K562 (cell line): ENCODE measurements at regions not wholly inside any gene's neighbourhood (a gene's known extent, or its start where the extent isn't known, plus 50 kb on each side); places are given as distances from the start of the nearest gene placed in this dataset.

Source experiments
- ATAC-seq: fragments of 200-7000 bp; cut with Tn5 transposase; 3 replicates; pipeline ENCODE4 v1.9.1; 2020; ENCODE audit warnings: moderate library complexity
- BruUV-seq: library from RNA; stranded (reverse); fragments of 400-500 nt; replicated peaks from 2 replicates; lab custom pipeline; 2021; lab: Mats Ljungman, UMichigan
- CTCF ChIA-PET: fragments of 300-600 bp; formaldehyde crosslinking; extraction: SDS; loops from one replicate; lab custom pipeline; 2021; ENCODE audit warnings: low intra/inter-chr PET ratio; lab: Yijun Ruan, JAX
- POLR2A ChIA-PET: fragments of 300-600, 350-650 bp; sonication (Branson Sonifier 250); formaldehyde crosslinking; extraction: SDS; loops from one replicate; lab custom pipeline; 2021; ENCODE audit warnings: antibody characterized with exemption, inconsistent platforms; lab: Yijun Ruan, JAX
- DNase-seq, 4 experiments: peaks; one replicate each; pipeline versions ENCODE4 v3.0.0 to v3.0.0-alpha.2; 2011 to 2018; ENCODE audit warnings: low spot score in 3 of 4, mixed read lengths in 3 of 4; ENCODE audit errors: extremely low read depth in 1 of 4
- FAIRE-seq: peaks from 2 replicates; lab custom pipeline; 2011; peaks lifted over from hg19 to GRCh38; lab: Jason Lieb, UNC
- H2AFZ ChIP-seq: 2 replicates; pipeline ENCODE4 v1.6.0; 2011; ENCODE audit warnings: low read depth, low read length, control low read depth, inconsistent platforms
- H3K27ac ChIP-seq: fragments of 200-600 bp; 3 replicates; pipeline ENCODE4 v1.8.0; 2011; ENCODE audit warnings: low read depth, mild to moderate bottlenecking, control low read depth, inconsistent platforms, low read length, moderate library complexity, mixed read lengths; ENCODE audit errors: extremely low read depth
- H3K27me3 ChIP-seq, 2 experiments: fragments of 300-600 bp in 1 of 2; 2 replicates in 1 of 2; 3 replicates in 1 of 2; pipeline versions ENCODE4 v1.6.0 to v1.8.0; 2011; ENCODE audit warnings: inconsistent platforms in 2 of 2, low read length in 2 of 2, mild to moderate bottlenecking in 1 of 2, mixed read lengths in 1 of 2, moderate library complexity in 1 of 2; ENCODE audit not compliant: control insufficient read depth in 2 of 2, insufficient read depth in 2 of 2
- H3K36me3 ChIP-seq: fragments of 300-600 bp; 3 replicates; pipeline ENCODE4 v1.8.0; 2011; ENCODE audit warnings: mild to moderate bottlenecking, low read length, inconsistent platforms; ENCODE audit not compliant: control insufficient read depth, insufficient read depth
- H3K4me1 ChIP-seq, 2 experiments: fragments of 200-600 bp in 1 of 2; replicated peaks in 1 of 2; 2 replicates in 1 of 2; 3 replicates in 1 of 2; pipeline versions ENCODE4 v1.5.1 to v1.8.0; 2011; ENCODE audit warnings: inconsistent platforms in 2 of 2, low read length in 2 of 2, mild to moderate bottlenecking in 1 of 2, mixed read lengths in 1 of 2, moderate library complexity in 1 of 2; ENCODE audit not compliant: control insufficient read depth in 2 of 2, insufficient read depth in 2 of 2
- H3K4me2 ChIP-seq: 2 replicates; pipeline ENCODE4 v1.6.1; 2011; ENCODE audit warnings: low read length, control low read depth, inconsistent platforms, mixed read lengths; ENCODE audit not compliant: insufficient read depth
- H3K4me3 ChIP-seq: fragments of 200-600 bp; sonication (generic), shearing (Covaris generic); 2 replicates; pipeline ENCODE4 v1.5.1; 2016; ENCODE audit warnings: control low read depth, inconsistent platforms
- H3K79me2 ChIP-seq: fragments of 200-600 bp; 3 replicates; pipeline ENCODE4 v1.8.0; 2011; ENCODE audit warnings: low read length, inconsistent platforms; ENCODE audit not compliant: control insufficient read depth, insufficient read depth
- H3K9ac ChIP-seq, 2 experiments: 2 replicates each; pipeline versions ENCODE4 v1.6.0 to v1.6.1; 2011; ENCODE audit warnings: low read depth in 2 of 2, low read length in 2 of 2, control low read depth in 1 of 2, inconsistent platforms in 1 of 2, mild to moderate bottlenecking in 1 of 2, mixed read lengths in 1 of 2; ENCODE audit not compliant: insufficient read depth in 1 of 2
- H3K9me1 ChIP-seq: one replicate; pipeline ENCODE4 v1.6.0; 2011; ENCODE audit warnings: inconsistent platforms, mild to moderate bottlenecking, low read length, moderate library complexity; ENCODE audit not compliant: control insufficient read depth, insufficient read depth
- H3K9me3 ChIP-seq: replicated peaks from 2 replicates; pipeline ENCODE4 v1.5.1; 2011; ENCODE audit warnings: low read depth, low read length, inconsistent platforms; ENCODE audit not compliant: control insufficient read depth, insufficient read depth
- H4K20me1 ChIP-seq: replicated peaks from 2 replicates; pipeline ENCODE4 v1.6.1; 2011; ENCODE audit warnings: low read length, inconsistent platforms, mixed read lengths; ENCODE audit not compliant: control insufficient read depth, insufficient read depth
- BCL6 ChIP-seq: fragments of 250-450 bp; sonication (Bioruptor Pico); IDR thresholded peaks from 2 replicates; pipeline ENCODE4 v1.4.0; 2020
- DEAF1 ChIP-seq: fragments of 450-650 bp; formaldehyde crosslinking; IDR thresholded peaks from 2 replicates; pipeline ENCODE4 v1.4.0; 2020; ENCODE audit warnings: mild to moderate bottlenecking, moderate library complexity
- ELK3 ChIP-seq: fragments of 450-650 bp; formaldehyde crosslinking; IDR thresholded peaks from 2 replicates; pipeline ENCODE4 v1.4.0; 2020; ENCODE audit warnings: mild to moderate bottlenecking
- FOXJ2 ChIP-seq: fragments of 200-800 bp; sonication (Bioruptor generic); IDR thresholded peaks from 2 replicates; pipeline ENCODE4 v1.6.1; 2016; ENCODE audit warnings: missing genetic modification characterization, missing compliant biosample characterization
- GTF2F1 ChIP-seq: IDR thresholded peaks from 2 replicates; pipeline ENCODE4 v1.6.1; 2011; ENCODE audit warnings: low read depth, low read length, improper control_type of control experiment
- ILK ChIP-seq: fragments of 450-650 bp; IDR thresholded peaks from 2 replicates; pipeline ENCODE4 v1.6.1; 2016; ENCODE audit warnings: missing genetic modification characterization, low read depth, mild to moderate bottlenecking, missing compliant biosample characterization, moderate library complexity, borderline replicate concordance
- MBD2 ChIP-seq: sonication (generic); IDR thresholded peaks from 2 replicates; pipeline ENCODE4 v1.6.1; 2016; ENCODE audit warnings: low read depth, borderline replicate concordance
- MTA3 ChIP-seq: fragments of 450-650 bp; formaldehyde crosslinking; IDR thresholded peaks from 2 replicates; pipeline ENCODE4 v1.6.1; 2017; ENCODE audit warnings: mild to moderate bottlenecking, borderline replicate concordance
- NR3C1 ChIP-seq: sonication (generic); formaldehyde crosslinking; IDR thresholded peaks from 2 replicates; pipeline ENCODE4 v1.8.1; 2022; ENCODE audit warnings: missing genetic modification reagents
- POLR2A ChIP-seq: fragments of 450-650 bp; conservative IDR thresholded peaks from 2 replicates; pipeline ENCODE4 v1.6.1; 2016
- RBM17 ChIP-seq: fragments of 200-400 bp; formaldehyde crosslinking; IDR thresholded peaks from 2 replicates; pipeline ENCODE4 v1.6.1; 2017; ENCODE audit warnings: low read depth, mild to moderate bottlenecking, low read length, borderline replicate concordance
- TAF7 ChIP-seq: fragments of 450-650 bp; IDR thresholded peaks from 2 replicates; pipeline ENCODE4 v1.6.1; 2016; ENCODE audit warnings: missing genetic modification characterization, missing compliant biosample characterization
- ZNF263 ChIP-seq: sonication (generic); formaldehyde crosslinking; IDR thresholded peaks from 2 replicates; pipeline ENCODE4 v1.8.0; 2022; ENCODE audit warnings: mild to moderate bottlenecking, missing genetic modification reagents, borderline replicate concordance
- ZNF586 ChIP-seq: fragments of 450-650 bp; formaldehyde crosslinking; conservative IDR thresholded peaks from 2 replicates; pipeline ENCODE4 v1.4.0; 2020; ENCODE audit warnings: mild to moderate bottlenecking, moderate library complexity
- ZNF785 ChIP-seq: fragments of 250-450 bp; sonication (Bioruptor Pico); IDR thresholded peaks from 2 replicates; pipeline ENCODE4 v1.4.0; 2020; ENCODE audit warnings: mild to moderate bottlenecking
- in situ Hi-C: fragments of 300-500 bp; cut with MboI; formaldehyde crosslinking; loops from 4 replicates; pipeline ENCODE4 v1.15.0; 2018; ENCODE audit warnings: inconsistent platforms, mixed read lengths
- intact Hi-C: fragments of 100-400 bp; cut with micrococcal nuclease; formaldehyde crosslinking; loops from 2 replicates; pipeline ENCODE4 v1.14.2; 2022
- TF ChIP-seq, protein P1 (sequence below), 3 experiments: IDR thresholded peaks in 2 of 3; conservative IDR thresholded peaks in 1 of 3; 2 replicates each; pipeline ENCODE4 v1.5.1; 2011 to 2012; ENCODE audit warnings: low read length in 3 of 3, mild to moderate bottlenecking in 3 of 3, control low read depth in 2 of 3, improper control_type of control experiment in 1 of 3, inconsistent platforms in 1 of 3, low read depth in 1 of 3, mixed read lengths in 1 of 3, moderate library complexity in 1 of 3; ENCODE audit not compliant: insufficient read depth in 2 of 3

- TF ChIP-seq GTF2F1, result no peak
- TF ChIP-seq NR3C1 (CRISPR knock-in tag), result no peak
- no peak for TF ChIP-seq MBD2
Measured at GRCh38 chr5:158246661-158247060, 387.7 kb upstream of the CLINT1 start (continued).

DNA sequence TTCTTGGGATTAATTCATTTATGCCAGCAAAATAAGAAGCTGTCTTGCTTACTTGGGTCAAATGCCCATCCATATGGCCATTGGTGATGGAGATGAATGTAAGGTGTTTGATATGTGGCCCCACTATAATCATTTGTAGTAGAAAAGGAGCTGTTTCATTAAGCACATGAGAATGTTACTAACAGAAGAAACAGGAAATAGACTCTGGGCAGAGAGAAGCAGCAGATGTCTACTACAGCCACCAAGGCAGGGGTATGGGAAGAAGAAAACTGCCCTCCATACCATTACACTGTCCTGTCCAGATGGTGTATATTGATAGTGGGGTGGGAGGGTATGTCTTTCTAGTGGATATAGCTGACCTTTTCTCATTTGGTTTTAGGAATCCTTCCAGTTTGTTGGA lies 386.6 kb upstream of the CLINT1 start:
- Histone ChIP-seq H3K4me3 (no peak overlapping the region), H4K20me1 (no peaks in the 10 kb centered on the region), H3K4me2 (no peak overlapping the region), H3K9me3 (no peaks in the 10 kb centered on the region), H3K9ac (no peak overlapping the region), H3K4me1 (no peaks in the 10 kb centered on the region), H3K36me3 (no peaks in the 10 kb centered on the region), H3K9me1 (no peaks in the 10 kb centered on the region), H3K27me3 (no peaks in the 10 kb centered on the region), H3K79me2 (no peaks in the 10 kb centered on the region), H3K27ac (no peak overlapping the region), H2AFZ (no peak overlapping the region)
- intact Hi-C loops, result no loop called here
- ATAC-seq (no peak), DNase-seq (no peak), FAIRE-seq (no peak)
- ChIA-PET CTCF (no interaction called here), POLR2A (interaction anchor here (0.6 kb wide), 1 partner anchor 48 kb away, joined by 3 read pairs; no protein-coding TSS in a partner anchor)
- BruUV-seq, result no TSS peak
- in situ Hi-C loops, result no loop called here
- TF ChIP-seq ELK3 (CRISPR knock-in tag), result no peak
- no peak for TF ChIP-seq BCL6 (CRISPR knock-in tag)
- TF ChIP-seq ZNF263, result no peak
- TF ChIP-seq RBM17, result no peak
- no peak for TF ChIP-seq TAF7 (tag)
- TF ChIP-seq, protein P1, sequence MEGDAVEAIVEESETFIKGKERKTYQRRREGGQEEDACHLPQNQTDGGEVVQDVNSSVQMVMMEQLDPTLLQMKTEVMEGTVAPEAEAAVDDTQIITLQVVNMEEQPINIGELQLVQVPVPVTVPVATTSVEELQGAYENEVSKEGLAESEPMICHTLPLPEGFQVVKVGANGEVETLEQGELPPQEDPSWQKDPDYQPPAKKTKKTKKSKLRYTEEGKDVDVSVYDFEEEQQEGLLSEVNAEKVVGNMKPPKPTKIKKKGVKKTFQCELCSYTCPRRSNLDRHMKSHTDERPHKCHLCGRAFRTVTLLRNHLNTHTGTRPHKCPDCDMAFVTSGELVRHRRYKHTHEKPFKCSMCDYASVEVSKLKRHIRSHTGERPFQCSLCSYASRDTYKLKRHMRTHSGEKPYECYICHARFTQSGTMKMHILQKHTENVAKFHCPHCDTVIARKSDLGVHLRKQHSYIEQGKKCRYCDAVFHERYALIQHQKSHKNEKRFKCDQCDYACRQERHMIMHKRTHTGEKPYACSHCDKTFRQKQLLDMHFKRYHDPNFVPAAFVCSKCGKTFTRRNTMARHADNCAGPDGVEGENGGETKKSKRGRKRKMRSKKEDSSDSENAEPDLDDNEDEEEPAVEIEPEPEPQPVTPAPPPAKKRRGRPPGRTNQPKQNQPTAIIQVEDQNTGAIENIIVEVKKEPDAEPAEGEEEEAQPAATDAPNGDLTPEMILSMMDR (IDR thresholded peaks at IDR 0.05 in 2 of 3, conservative IDR thresholded peaks at IDR 0.05 in 1 of 3; ENCODE audit: insufficient read depth in 2 of 3, low read depth in 1 of 3, low read length in 3 of 3), result no peak
- no peak for TF ChIP-seq ZNF785 (CRISPR knock-in tag)
- TF ChIP-seq DEAF1, result no peak
- TF ChIP-seq POLR2A, result no peak
- TF ChIP-seq ILK, result no peak
- TF ChIP-seq ZNF586, result no peak
- no peak for TF ChIP-seq MTA3
- TF ChIP-seq FOXJ2, result no peak
